ENCODE measurements at regions not wholly inside any gene's neighbourhood (a gene's known extent, or its start where the extent isn't known, plus 50 kb on each side); places are given as distances from the start of the nearest gene placed in this dataset.

DNA sequence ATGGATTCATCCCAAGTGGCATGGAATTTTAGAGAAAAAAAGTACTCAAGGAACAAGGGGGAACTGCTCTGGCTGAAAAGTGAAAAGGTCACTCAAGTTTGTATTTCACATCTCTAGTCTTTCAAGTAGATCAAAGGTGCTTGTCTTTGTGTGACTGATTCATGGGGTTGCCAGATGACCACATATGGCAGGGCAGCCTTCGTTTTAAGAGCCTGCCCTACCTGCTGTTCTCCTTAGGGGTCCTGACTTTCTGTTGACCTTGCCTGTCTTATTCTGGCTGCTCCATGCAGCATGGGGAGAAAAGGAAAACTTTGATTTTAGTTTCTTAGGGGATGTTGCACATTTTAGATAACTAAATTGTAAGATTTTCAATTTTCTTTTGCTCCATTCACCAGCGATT lies 877.7 kb downstream of the TLE1 start:
- TF ChIP-seq TAF1 (IDR thresholded peaks at IDR 0.05; ENCODE audit: borderline replicate concordance, insufficient read depth, low read length) (no peak), POLR2AphosphoS5 (IDR thresholded peaks at IDR 0.05; ENCODE audit: low read depth, low read length) (no peak), SIN3A (IDR thresholded peaks at IDR 0.05; ENCODE audit: borderline replicate concordance, insufficient read depth, low read length) (no peak), FOXP2 (optimal IDR thresholded peaks at IDR 0.05; ENCODE audit: borderline replicate concordance, extremely low read depth, extremely low read length, insufficient read depth) (no peak)
- TF ChIP-seq, protein P1, sequence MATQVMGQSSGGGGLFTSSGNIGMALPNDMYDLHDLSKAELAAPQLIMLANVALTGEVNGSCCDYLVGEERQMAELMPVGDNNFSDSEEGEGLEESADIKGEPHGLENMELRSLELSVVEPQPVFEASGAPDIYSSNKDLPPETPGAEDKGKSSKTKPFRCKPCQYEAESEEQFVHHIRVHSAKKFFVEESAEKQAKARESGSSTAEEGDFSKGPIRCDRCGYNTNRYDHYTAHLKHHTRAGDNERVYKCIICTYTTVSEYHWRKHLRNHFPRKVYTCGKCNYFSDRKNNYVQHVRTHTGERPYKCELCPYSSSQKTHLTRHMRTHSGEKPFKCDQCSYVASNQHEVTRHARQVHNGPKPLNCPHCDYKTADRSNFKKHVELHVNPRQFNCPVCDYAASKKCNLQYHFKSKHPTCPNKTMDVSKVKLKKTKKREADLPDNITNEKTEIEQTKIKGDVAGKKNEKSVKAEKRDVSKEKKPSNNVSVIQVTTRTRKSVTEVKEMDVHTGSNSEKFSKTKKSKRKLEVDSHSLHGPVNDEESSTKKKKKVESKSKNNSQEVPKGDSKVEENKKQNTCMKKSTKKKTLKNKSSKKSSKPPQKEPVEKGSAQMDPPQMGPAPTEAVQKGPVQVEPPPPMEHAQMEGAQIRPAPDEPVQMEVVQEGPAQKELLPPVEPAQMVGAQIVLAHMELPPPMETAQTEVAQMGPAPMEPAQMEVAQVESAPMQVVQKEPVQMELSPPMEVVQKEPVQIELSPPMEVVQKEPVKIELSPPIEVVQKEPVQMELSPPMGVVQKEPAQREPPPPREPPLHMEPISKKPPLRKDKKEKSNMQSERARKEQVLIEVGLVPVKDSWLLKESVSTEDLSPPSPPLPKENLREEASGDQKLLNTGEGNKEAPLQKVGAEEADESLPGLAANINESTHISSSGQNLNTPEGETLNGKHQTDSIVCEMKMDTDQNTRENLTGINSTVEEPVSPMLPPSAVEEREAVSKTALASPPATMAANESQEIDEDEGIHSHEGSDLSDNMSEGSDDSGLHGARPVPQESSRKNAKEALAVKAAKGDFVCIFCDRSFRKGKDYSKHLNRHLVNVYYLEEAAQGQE (IDR thresholded peaks at IDR 0.05; ENCODE audit: insufficient read depth in 1 of 2, low read depth in 2 of 2, low read length in 2 of 2) = no peak

- TF ChIP-seq, protein P1 (IDR thresholded peaks at IDR 0.05; ENCODE audit: insufficient read depth in 1 of 2, low read depth in 2 of 2, low read length in 2 of 2) = no peak
Measured at GRCh38 chr9:80811003-80811402, 878.3 kb downstream of the TLE1 start.

GRCh38 chr9:80806671-80807070 lies 882.7 kb downstream of the TLE1 start:
- TF ChIP-seq FOXP2 (optimal IDR thresholded peaks at IDR 0.05; ENCODE audit: borderline replicate concordance, extremely low read depth, extremely low read length, insufficient read depth) (no peak), SIN3A (IDR thresholded peaks at IDR 0.05; ENCODE audit: borderline replicate concordance, insufficient read depth, low read length) (no peak), TAF1 (IDR thresholded peaks at IDR 0.05; ENCODE audit: borderline replicate concordance, insufficient read depth, low read length) (no peak), POLR2AphosphoS5 (IDR thresholded peaks at IDR 0.05; ENCODE audit: low read depth, low read length) (no peak)
- TF ChIP-seq, protein P1 (IDR thresholded peaks at IDR 0.05; ENCODE audit: insufficient read depth in 1 of 2, low read depth in 2 of 2, low read length in 2 of 2) = no peak

- TF ChIP-seq, protein P1 (IDR thresholded peaks at IDR 0.05; ENCODE audit: insufficient read depth in 1 of 2, low read depth in 2 of 2, low read length in 2 of 2) = no peak
- TF ChIP-seq TAF1 (IDR thresholded peaks at IDR 0.05; ENCODE audit: borderline replicate concordance, insufficient read depth, low read length) = no peak
- no peak for TF ChIP-seq FOXP2 (optimal IDR thresholded peaks at IDR 0.05; ENCODE audit: borderline replicate concordance, extremely low read depth, extremely low read length, insufficient read depth)
- TF ChIP-seq POLR2AphosphoS5 (IDR thresholded peaks at IDR 0.05; ENCODE audit: low read depth, low read length) = no peak
- no peak for TF ChIP-seq SIN3A (IDR thresholded peaks at IDR 0.05; ENCODE audit: borderline replicate concordance, insufficient read depth, low read length)
Measured at GRCh38 chr9:80804873-80805272, 884.5 kb downstream of the TLE1 start.
